Left ventricle myocardium inferior (tissue), 1 donor: ENCODE measurements at regions not wholly inside any gene's neighbourhood (a gene's known extent, or its start where the extent isn't known, plus 50 kb on each side); places are given as distances from the start of the nearest gene placed in this dataset.

Experiments used
- DNase-seq: peaks from one replicate; pipeline ENCODE4 v3.0.0-alpha.2; 2020
- H3K27ac ChIP-seq: fragments of 200-600 bp; replicated peaks from 2 replicates; pipeline ENCODE4 v1.8.0; 2021
- H3K27me3 ChIP-seq: fragments of 200-600 bp; 2 replicates; pipeline ENCODE4 v1.8.0; 2021; ENCODE audit warnings: low read depth
- H3K36me3 ChIP-seq: fragments of 200-600 bp; 2 replicates; pipeline ENCODE4 v1.8.0; 2021
- H3K4me1 ChIP-seq: fragments of 200-600 bp; 2 replicates; pipeline ENCODE4 v1.8.0; 2021
- H3K4me3 ChIP-seq: fragments of 200-600 bp; 2 replicates; pipeline ENCODE4 v1.8.0; 2021; ENCODE audit warnings: mild to moderate bottlenecking, moderate library complexity
- H3K9me3 ChIP-seq: fragments of 200-600 bp; replicated peaks from 2 replicates; pipeline ENCODE4 v1.8.0; 2021
- intact Hi-C: fragments of 100-400 bp; cut with micrococcal nuclease; formaldehyde crosslinking; loops from one replicate; pipeline ENCODE4 v1.11.0; 2022
- TF ChIP-seq, protein P1 (sequence below): fragments of 200-600 bp; IDR thresholded peaks from 2 replicates; pipeline ENCODE4 v1.8.0; 2021; ENCODE audit warnings: antibody characterized with exemption, mild to moderate bottlenecking, borderline replicate concordance
- donor health status: DM: no; HTN: yes; CAD: no; lungs with severe emphysema.

- intact Hi-C loops: no loop called here
- no peak for DNase-seq
Observed at GRCh38 chr2:58900246-58901027, 659.3 kb upstream of the FANCL start.

DNA sequence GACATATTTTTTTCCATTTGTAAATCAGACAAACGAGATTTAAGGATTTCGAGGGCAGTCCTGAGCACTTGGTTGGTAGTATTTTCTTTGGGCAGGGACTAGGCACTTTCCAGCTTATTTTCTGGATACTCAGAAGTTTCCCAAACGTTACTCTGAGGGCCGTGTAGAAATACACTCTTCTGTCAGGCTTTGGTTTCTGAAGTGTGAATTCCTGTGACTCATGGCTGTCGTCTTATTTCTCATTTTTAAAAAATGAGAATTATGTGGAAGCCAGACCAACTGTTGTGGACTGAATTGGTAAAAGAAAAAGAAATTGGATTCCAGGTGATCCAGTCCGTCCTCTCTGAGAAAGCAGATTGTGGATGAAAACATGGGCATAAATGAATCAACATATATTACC is 658.6 kb upstream of the FANCL start:
- Histone ChIP-seq H3K9me3 (no peaks in the 10 kb centered on the region), H3K27ac (no peak overlapping the region), H3K4me3 (no peak overlapping the region), H3K4me1 (peaks cover 15% of the 10 kb centered on the region), H3K36me3 (no peaks in the 10 kb centered on the region), H3K27me3 (peaks cover 10% of the 10 kb centered on the region)
- no peak for DNase-seq
- intact Hi-C loops: no loop called here
- TF ChIP-seq, protein P1, sequence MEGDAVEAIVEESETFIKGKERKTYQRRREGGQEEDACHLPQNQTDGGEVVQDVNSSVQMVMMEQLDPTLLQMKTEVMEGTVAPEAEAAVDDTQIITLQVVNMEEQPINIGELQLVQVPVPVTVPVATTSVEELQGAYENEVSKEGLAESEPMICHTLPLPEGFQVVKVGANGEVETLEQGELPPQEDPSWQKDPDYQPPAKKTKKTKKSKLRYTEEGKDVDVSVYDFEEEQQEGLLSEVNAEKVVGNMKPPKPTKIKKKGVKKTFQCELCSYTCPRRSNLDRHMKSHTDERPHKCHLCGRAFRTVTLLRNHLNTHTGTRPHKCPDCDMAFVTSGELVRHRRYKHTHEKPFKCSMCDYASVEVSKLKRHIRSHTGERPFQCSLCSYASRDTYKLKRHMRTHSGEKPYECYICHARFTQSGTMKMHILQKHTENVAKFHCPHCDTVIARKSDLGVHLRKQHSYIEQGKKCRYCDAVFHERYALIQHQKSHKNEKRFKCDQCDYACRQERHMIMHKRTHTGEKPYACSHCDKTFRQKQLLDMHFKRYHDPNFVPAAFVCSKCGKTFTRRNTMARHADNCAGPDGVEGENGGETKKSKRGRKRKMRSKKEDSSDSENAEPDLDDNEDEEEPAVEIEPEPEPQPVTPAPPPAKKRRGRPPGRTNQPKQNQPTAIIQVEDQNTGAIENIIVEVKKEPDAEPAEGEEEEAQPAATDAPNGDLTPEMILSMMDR: no peak

More at GRCh38 chr2:58900246-58901027, 659.3 kb upstream of the FANCL start:
- Histone ChIP-seq H3K4me3 (no peak overlapping the region), H3K36me3 (no peaks in the 10 kb centered on the region), H3K27ac (no peak overlapping the region), H3K27me3 (peaks cover 10% of the 10 kb centered on the region), H3K4me1 (peaks cover 11% of the 10 kb centered on the region), H3K9me3 (no peaks in the 10 kb centered on the region)
- TF ChIP-seq, protein P1: no peak

GRCh38 chr2:58896638-58897037 is 655.5 kb upstream of the FANCL start:
- Histone ChIP-seq H3K27ac (no peak overlapping the region), H3K4me1 (peaks cover 21% of the 10 kb centered on the region), H3K9me3 (no peaks in the 10 kb centered on the region), H3K36me3 (no peaks in the 10 kb centered on the region), H3K4me3 (no peak overlapping the region), H3K27me3 (peaks cover 10% of the 10 kb centered on the region)
- intact Hi-C loops: no loop called here
- TF ChIP-seq, protein P1: no peak
- no peak for DNase-seq

DNA sequence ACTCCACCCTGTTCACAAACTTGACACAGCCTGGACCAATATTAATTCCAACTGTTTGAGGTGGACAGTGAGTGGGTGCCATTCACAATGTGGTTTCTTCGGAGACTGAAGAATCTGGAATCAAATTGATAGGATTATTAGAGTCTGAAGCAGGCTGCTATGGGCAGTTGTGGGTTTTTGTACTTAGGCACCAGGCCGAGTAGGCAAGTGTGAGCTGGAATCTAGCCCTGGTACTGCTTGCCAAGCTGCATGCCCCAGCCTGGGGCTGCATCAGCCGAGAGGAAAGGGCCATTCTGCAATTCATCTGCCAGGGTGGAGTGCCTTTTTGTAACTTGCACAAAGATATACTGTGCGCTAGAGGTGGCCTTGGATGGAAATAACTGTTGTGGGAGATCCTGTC is 654.7 kb upstream of the FANCL start:
- Histone ChIP-seq H3K4me3 (no peak overlapping the region), H3K27me3 (peaks cover 4% of the 10 kb centered on the region), H3K9me3 (no peaks in the 10 kb centered on the region), H3K4me1 (peaks cover 21% of the 10 kb centered on the region), H3K36me3 (no peaks in the 10 kb centered on the region), H3K27ac (no peak overlapping the region)
- peak; percentile 38 for DNase-seq
- intact Hi-C loops: no loop called here
- TF ChIP-seq, protein P1: no peak

GRCh38 chr2:58893656-58894351 is 652.7 kb upstream of the FANCL start:
- Histone ChIP-seq H3K4me1 (peaks cover 21% of the 10 kb centered on the region), H3K9me3 (no peaks in the 10 kb centered on the region), H3K4me3 (peak overlapping the region; percentile 20), H3K27ac (peak overlapping the region; percentile 17), H3K27me3 (no peaks in the 10 kb centered on the region), H3K36me3 (no peaks in the 10 kb centered on the region)
- TF ChIP-seq, protein P1: no peak
- no peak for DNase-seq
- intact Hi-C loops: no loop called here
